CD4-positive, alpha-beta T cell (primary cell): ENCODE measurements at regions not wholly inside any gene's neighbourhood (a gene's known extent, or its start where the extent isn't known, plus 50 kb on each side); places are given as distances from the start of the nearest gene placed in this dataset.
"Not testable (repeated sequence)": the region's sequence is repeated elsewhere in the genome, so short reads cannot be mapped to it uniquely, and the experiment has no call there.

Experiments
- ATAC-seq: fragments of 200-7000 bp; cut with Tn5 transposase; one replicate; pipeline ENCODE4 v1.10.0; 2022; ENCODE audit warnings: mild to moderate bottlenecking; ENCODE audit not compliant: poor library complexity
- CTCF ChIA-PET: fragments of 350-600 bp; sonication (Branson Sonifier 250); formaldehyde crosslinking; loops from one replicate; lab custom pipeline; 2021; ENCODE audit warnings: antibody characterized with exemption, inconsistent platforms; lab: Charles Lee
- POLR2A ChIA-PET: fragments of 350-600 bp; sonication (Branson Sonifier 250); formaldehyde crosslinking; loops from one replicate; lab custom pipeline; 2021; ENCODE audit warnings: antibody characterized with exemption, inconsistent platforms; lab: Charles Lee
- DNase-seq, 14 experiments: peaks; one replicate each; pipeline ENCODE4 v3.0.0-alpha.2; 2013 to 2020; ENCODE audit warnings: mixed read lengths in 2 of 14
- H3K27ac ChIP-seq, 2 donors: one replicate each; pipeline versions ENCODE4 v1.5.1 to v1.7.0; 2013; ENCODE audit warnings: low read length in 2 of 2, low read depth in 1 of 2, mild to moderate bottlenecking in 1 of 2
- H3K27me3 ChIP-seq, 2 experiments: 1 replicate in 1 of 2; 2 replicates in 1 of 2; pipeline versions ENCODE4 v1.6.1 to v1.7.0; 2013; ENCODE audit warnings: low read length in 2 of 2, control low read depth in 1 of 2, mild to moderate bottlenecking in 1 of 2, moderate library complexity in 1 of 2; ENCODE audit not compliant: insufficient read depth in 2 of 2, control insufficient read depth in 1 of 2
- H3K36me3 ChIP-seq: one replicate; pipeline ENCODE4 v1.6.1; 2013; ENCODE audit warnings: low read length, control low read depth; ENCODE audit not compliant: insufficient read depth
- H3K4me1 ChIP-seq: one replicate; pipeline ENCODE4 v1.6.1; 2013; ENCODE audit warnings: low read length, control low read depth; ENCODE audit not compliant: insufficient read depth
- H3K4me3 ChIP-seq: one replicate; pipeline ENCODE4 v1.5.1; 2013; ENCODE audit warnings: mild to moderate bottlenecking, low read length, moderate library complexity
- H3K9me3 ChIP-seq, 2 experiments: 1 replicate in 1 of 2; 2 replicates in 1 of 2; pipeline versions ENCODE4 v1.6.1 to v1.7.0; 2013; ENCODE audit warnings: low read length in 2 of 2, mild to moderate bottlenecking in 2 of 2, control low read depth in 1 of 2, moderate library complexity in 1 of 2; ENCODE audit not compliant: control insufficient read depth in 1 of 2, insufficient read depth in 1 of 2
- H3K27ac Mint-ChIP-seq: one replicate; pipeline ENCODE4 v1.8.0; 2020; ENCODE audit warnings: mixed read lengths
- H3K27me3 Mint-ChIP-seq: one replicate; pipeline ENCODE4 v1.8.0; 2021; ENCODE audit warnings: mixed read lengths
- H3K36me3 Mint-ChIP-seq: one replicate; pipeline ENCODE4 v1.8.0; 2021; ENCODE audit warnings: low read depth, mixed read lengths
- H3K4me1 Mint-ChIP-seq: one replicate; pipeline ENCODE4 v1.8.0; 2021; ENCODE audit warnings: low read depth, mixed read lengths
- H3K4me3 Mint-ChIP-seq: one replicate; pipeline ENCODE4 v1.8.0; 2020; ENCODE audit warnings: mild to moderate bottlenecking, mixed read lengths
- H3K9me3 Mint-ChIP-seq: one replicate; pipeline ENCODE4 v1.8.0; 2020; ENCODE audit warnings: mixed read lengths
- CTCF ChIP-seq: fragments of 200-600 bp; IDR thresholded peaks from one replicate; pipeline ENCODE4 v1.8.0; 2022; ENCODE audit warnings: antibody characterized with exemption, mild to moderate bottlenecking
- intact Hi-C, 2 experiments: fragments of 100-400 bp; cut with DNase I in 1 of 2; cut with micrococcal nuclease in 1 of 2; formaldehyde crosslinking; loops; one replicate each; pipeline versions ENCODE4 v1.15.1 to v1.9.0; 2023 to 2025; cut with DNase I, micrococcal nuclease

GRCh38 chr6:28638787-28639430 lies 113.2 kb downstream of the GPX5 start:
- intact Hi-C loops = no loop called here
- Mint-ChIP-seq H3K36me3 (no peaks in the 10 kb centered on the region), H3K9me3 (peaks cover 2% of the 10 kb centered on the region), H3K4me3 (no peak overlapping the region), H3K27ac (no peak overlapping the region), H3K4me1 (peaks cover 23% of the 10 kb centered on the region), H3K27me3 (peaks cover 71% of the 10 kb centered on the region)
- no peak for TF ChIP-seq CTCF
- no peak for ATAC-seq
- Histone ChIP-seq H3K9me3 (peaks cover 0 to 26% of the 10 kb centered on the region in 2 experiments), H3K4me3 (no peak overlapping the region), H3K27ac (no peak overlapping the region), H3K27me3 (peaks cover 39 to 56% of the 10 kb centered on the region in 2 experiments), H3K36me3 (no peaks in the 10 kb centered on the region), H3K4me1 (peaks cover 7% of the 10 kb centered on the region)
- ChIA-PET CTCF (no interaction called here), POLR2A (no interaction called here)
- no peak for DNase-seq

GRCh38 chr6:28639445-28640290 lies 114.0 kb downstream of the GPX5 start:
- H3K9me3 Mint-ChIP-seq, H3K4me3 ChIP-seq, POLR2A ChIA-PET, H3K36me3 Mint-ChIP-seq, H3K36me3 ChIP-seq, H3K27ac ChIP-seq, CTCF ChIA-PET, ATAC-seq, DNase-seq, H3K27ac Mint-ChIP-seq, H3K4me1 ChIP-seq, H3K4me3 Mint-ChIP-seq, intact Hi-C loops: not testable (repeated sequence)
- H3K9me3 ChIP-seq = peaks cover 0 to 23% of the 10 kb centered on the region in 2 experiments
- peaks cover 32 to 48% of the 10 kb centered on the region in 2 experiments for H3K27me3 ChIP-seq
- Mint-ChIP-seq H3K4me1 (peaks cover 17% of the 10 kb centered on the region), H3K27me3 (peaks cover 71% of the 10 kb centered on the region)

GRCh38 chr6:28643017-28643740 lies 117.5 kb downstream of the GPX5 start:
- H3K36me3 ChIP-seq = no peaks in the 10 kb centered on the region
- no peaks in the 10 kb centered on the region for H3K9me3 Mint-ChIP-seq
- DNase-seq = no peak
- peaks cover 4% of the 10 kb centered on the region for H3K4me1 Mint-ChIP-seq
- H3K27me3 ChIP-seq = peaks cover 28 to 40% of the 10 kb centered on the region in 2 experiments
- intact Hi-C loops = no loop called here
- H3K4me3 ChIP-seq = no peak overlapping the region
- peaks cover 3% of the 10 kb centered on the region for H3K4me1 ChIP-seq
- no peak overlapping the region for H3K27ac Mint-ChIP-seq
- no peaks in the 10 kb centered on the region for H3K36me3 Mint-ChIP-seq
- CTCF ChIA-PET = no interaction called here
- peaks cover 56% of the 10 kb centered on the region for H3K27me3 Mint-ChIP-seq
- no peak overlapping the region for H3K4me3 Mint-ChIP-seq
- no peak overlapping the region for H3K27ac ChIP-seq
- peaks cover 0 to 10% of the 10 kb centered on the region in 2 experiments for H3K9me3 ChIP-seq
- no peak for ATAC-seq
- POLR2A ChIA-PET = no interaction called here
- no peak for TF ChIP-seq CTCF
